ENCODE measurements at regions not wholly inside any gene's neighbourhood (a gene's known extent, or its start where the extent isn't known, plus 50 kb on each side); places are given as distances from the start of the nearest gene placed in this dataset.
"Not testable (repeated sequence)": the region's sequence is repeated elsewhere in the genome, so short reads cannot be mapped to it uniquely, and the experiment has no call there.

- Mint-ChIP-seq H3K36me3 (ENCODE audit: insufficient read depth) (no peaks in the 10 kb centered on the region), H3K27ac (no peak overlapping the region), H3K9me3 (ENCODE audit: low read depth) (peaks cover 21% of the 10 kb centered on the region), H3K4me1 (ENCODE audit: low read depth) (no peaks in the 10 kb centered on the region), H3K4me3 (ENCODE audit: low read depth) (no peak overlapping the region), H3K27me3 (no peaks in the 10 kb centered on the region)
- TF ChIP-seq, protein P1, sequence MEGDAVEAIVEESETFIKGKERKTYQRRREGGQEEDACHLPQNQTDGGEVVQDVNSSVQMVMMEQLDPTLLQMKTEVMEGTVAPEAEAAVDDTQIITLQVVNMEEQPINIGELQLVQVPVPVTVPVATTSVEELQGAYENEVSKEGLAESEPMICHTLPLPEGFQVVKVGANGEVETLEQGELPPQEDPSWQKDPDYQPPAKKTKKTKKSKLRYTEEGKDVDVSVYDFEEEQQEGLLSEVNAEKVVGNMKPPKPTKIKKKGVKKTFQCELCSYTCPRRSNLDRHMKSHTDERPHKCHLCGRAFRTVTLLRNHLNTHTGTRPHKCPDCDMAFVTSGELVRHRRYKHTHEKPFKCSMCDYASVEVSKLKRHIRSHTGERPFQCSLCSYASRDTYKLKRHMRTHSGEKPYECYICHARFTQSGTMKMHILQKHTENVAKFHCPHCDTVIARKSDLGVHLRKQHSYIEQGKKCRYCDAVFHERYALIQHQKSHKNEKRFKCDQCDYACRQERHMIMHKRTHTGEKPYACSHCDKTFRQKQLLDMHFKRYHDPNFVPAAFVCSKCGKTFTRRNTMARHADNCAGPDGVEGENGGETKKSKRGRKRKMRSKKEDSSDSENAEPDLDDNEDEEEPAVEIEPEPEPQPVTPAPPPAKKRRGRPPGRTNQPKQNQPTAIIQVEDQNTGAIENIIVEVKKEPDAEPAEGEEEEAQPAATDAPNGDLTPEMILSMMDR (IDR thresholded peaks at IDR 0.05; ENCODE audit: unreplicated experiment): no peak
- DNase-seq (ENCODE audit: low spot score, unreplicated experiment): no peak
Observed at GRCh38 chrX:67346225-67346624, 197.6 kb upstream of the AR start.

DNA sequence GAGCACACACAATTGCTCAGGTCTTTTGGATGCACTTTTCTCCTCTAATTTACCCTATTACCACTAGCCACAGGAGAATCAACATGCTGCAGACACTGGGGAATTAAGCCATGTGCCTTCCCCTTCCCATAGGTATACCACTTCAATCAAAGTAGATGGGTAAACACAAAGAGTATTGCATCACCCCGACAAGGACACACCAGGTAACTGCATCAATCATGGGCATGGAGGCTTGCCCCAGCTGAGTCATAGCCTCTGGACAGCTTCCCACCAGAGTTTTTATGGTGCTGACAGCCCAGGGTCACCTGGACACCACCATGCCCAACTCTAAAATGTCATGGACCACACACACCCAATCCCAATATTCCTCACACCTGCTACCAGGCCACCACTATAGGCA lies 197.2 kb upstream of the AR start:
- H3K36me3 Mint-ChIP-seq (ENCODE audit: insufficient read depth): no peaks in the 10 kb centered on the region
- no peaks in the 10 kb centered on the region for H3K27me3 Mint-ChIP-seq
- TF ChIP-seq, protein P1 (IDR thresholded peaks at IDR 0.05; ENCODE audit: unreplicated experiment): no peak
- H3K9me3 Mint-ChIP-seq (ENCODE audit: low read depth): peaks cover 23% of the 10 kb centered on the region
- H3K4me3 Mint-ChIP-seq (ENCODE audit: low read depth): no peak overlapping the region
- no peak overlapping the region for H3K27ac Mint-ChIP-seq
- H3K4me1 Mint-ChIP-seq (ENCODE audit: low read depth): no peaks in the 10 kb centered on the region
- DNase-seq (ENCODE audit: low spot score, unreplicated experiment): no peak

DNA sequence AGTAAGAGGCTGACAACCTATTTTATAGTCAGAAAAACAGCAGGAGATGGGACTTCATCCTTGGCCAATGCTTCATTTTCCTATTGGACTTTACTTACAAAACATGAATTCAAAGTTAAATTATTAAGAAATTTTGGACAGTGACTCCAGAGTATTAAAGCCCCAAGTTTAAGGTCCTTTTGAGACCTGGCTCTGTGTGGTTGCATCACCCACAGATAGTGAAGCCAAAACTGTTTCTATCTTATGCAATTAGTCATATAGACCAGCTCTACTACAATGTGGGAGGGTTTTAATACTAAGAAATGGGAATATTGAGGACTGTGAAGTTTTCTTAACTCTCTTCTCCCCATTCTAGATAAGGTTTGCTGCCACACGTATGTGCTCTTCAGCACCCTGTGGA lies 196.7 kb upstream of the AR start:
- Mint-ChIP-seq H3K27me3 (no peaks in the 10 kb centered on the region), H3K4me3 (ENCODE audit: low read depth) (no peak overlapping the region), H3K9me3 (ENCODE audit: low read depth) (peaks cover 23% of the 10 kb centered on the region), H3K27ac (no peak overlapping the region), H3K4me1 (ENCODE audit: low read depth) (no peaks in the 10 kb centered on the region), H3K36me3 (ENCODE audit: insufficient read depth) (no peaks in the 10 kb centered on the region)
- TF ChIP-seq, protein P1 (IDR thresholded peaks at IDR 0.05; ENCODE audit: unreplicated experiment): no peak
- no peak for DNase-seq (ENCODE audit: low spot score, unreplicated experiment)

DNA sequence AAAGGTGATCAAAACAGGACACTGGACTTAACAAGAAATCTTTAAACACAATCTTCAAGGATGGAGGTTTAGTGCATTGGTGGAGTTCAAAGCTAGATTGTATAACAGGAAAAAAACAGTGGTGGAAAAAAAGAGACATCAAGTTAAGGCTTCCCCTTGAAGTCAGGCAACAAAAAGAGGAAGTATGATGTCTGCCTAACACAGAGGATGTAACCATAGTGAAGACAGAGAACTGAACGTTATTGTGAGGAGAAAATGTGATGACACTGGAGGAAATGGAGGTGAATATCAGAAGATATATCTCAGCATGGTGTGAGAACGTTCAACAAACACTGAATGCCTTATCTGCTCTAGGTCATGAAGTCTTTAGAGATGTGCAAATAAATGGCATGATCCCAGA lies 192.4 kb upstream of the AR start:
- no peak for DNase-seq (ENCODE audit: low spot score, unreplicated experiment)
- H3K9me3 Mint-ChIP-seq (ENCODE audit: low read depth): peaks cover 13% of the 10 kb centered on the region
- no peaks in the 10 kb centered on the region for H3K4me1 Mint-ChIP-seq (ENCODE audit: low read depth)
- no peak overlapping the region for H3K4me3 Mint-ChIP-seq (ENCODE audit: low read depth)
- TF ChIP-seq, protein P1 (IDR thresholded peaks at IDR 0.05; ENCODE audit: unreplicated experiment): no peak
- no peak overlapping the region for H3K27ac Mint-ChIP-seq
- no peaks in the 10 kb centered on the region for H3K27me3 Mint-ChIP-seq
- H3K36me3 Mint-ChIP-seq (ENCODE audit: insufficient read depth): no peaks in the 10 kb centered on the region

GRCh38 chrX:67353651-67354370 lies 190.0 kb upstream of the AR start:
- Mint-ChIP-seq H3K9me3 (ENCODE audit: low read depth) (peaks cover 17% of the 10 kb centered on the region), H3K4me1 (ENCODE audit: low read depth) (no peaks in the 10 kb centered on the region), H3K4me3 (ENCODE audit: low read depth) (no peak overlapping the region), H3K36me3 (ENCODE audit: insufficient read depth) (no peaks in the 10 kb centered on the region), H3K27ac (no peak overlapping the region), H3K27me3 (no peaks in the 10 kb centered on the region)
- TF ChIP-seq, protein P1 (IDR thresholded peaks at IDR 0.05; ENCODE audit: unreplicated experiment): no peak
- DNase-seq (ENCODE audit: low spot score, unreplicated experiment): no peak

DNA sequence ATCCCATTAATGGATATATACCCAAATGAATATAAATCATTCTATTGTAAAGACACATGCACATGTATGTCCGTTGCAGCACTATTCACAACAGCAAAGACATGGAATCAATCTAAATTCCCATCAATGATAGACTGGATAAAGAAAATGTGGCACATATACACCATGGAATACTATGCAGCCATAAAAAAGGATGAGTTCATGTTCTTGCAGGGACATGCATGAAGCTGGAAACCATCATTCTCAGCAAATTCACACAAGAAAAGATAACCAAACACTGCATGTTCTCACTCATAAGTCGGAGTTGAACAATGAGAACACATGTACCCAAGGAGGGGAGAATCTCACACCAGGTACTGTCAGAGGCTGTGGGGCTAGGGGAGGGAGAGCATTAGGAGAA lies 182.6 kb upstream of the AR start:
- peaks cover 58% of the 10 kb centered on the region for H3K9me3 Mint-ChIP-seq (ENCODE audit: low read depth)
- H3K4me1 Mint-ChIP-seq (ENCODE audit: low read depth); DNase-seq (ENCODE audit: low spot score, unreplicated experiment); H3K27ac Mint-ChIP-seq; H3K36me3 Mint-ChIP-seq (ENCODE audit: insufficient read depth); H3K27me3 Mint-ChIP-seq; H3K4me3 Mint-ChIP-seq (ENCODE audit: low read depth): not testable (repeated sequence)

Data from progenitor cell of endocrine pancreas (in vitro differentiated cells).